ENCODE measurements at regions not wholly inside any gene's neighbourhood (a gene's known extent, or its start where the extent isn't known, plus 50 kb on each side); places are given as distances from the start of the nearest gene placed in this dataset.

DNA sequence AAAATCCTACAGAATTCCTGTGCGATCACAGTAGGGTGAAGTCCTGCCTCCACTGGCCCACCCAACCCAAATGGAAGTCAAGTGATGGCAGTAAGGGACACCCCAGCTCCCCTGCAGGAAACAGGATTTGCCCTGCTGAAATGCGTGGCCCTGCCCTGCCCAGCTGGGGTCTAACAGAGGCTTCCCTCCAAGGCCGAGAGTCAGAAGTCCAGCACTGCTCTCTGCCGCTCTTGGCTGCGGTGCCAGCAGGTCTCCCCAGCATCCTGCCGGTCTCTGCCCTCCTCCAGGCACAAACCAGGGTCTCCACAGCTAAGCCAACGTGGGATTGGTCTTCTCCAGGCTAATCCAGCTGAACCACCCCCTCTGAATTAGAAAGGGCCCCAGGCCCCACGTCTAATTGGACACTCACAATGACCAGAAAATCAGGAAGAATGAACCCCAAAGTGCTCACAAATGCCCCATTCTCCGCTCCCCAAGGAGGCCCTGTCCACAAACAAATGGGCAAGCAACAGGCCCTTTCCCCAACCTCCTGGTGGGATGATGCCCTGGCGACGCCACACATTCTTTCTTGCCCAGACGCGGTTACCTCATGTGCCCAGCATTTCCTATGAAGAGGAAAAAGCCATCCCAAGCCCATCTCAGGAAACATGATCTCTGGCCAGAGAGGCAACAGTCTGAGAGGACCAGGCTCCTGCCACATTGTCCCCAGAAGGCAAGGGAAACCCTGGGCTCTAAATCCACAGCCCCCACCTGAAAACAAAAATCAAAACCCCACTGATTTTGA, 117.2 kb downstream of the BANF2 start:
- DNase-seq (ENCODE audit: low spot score), result no peak

- no peak for DNase-seq (ENCODE audit: low spot score)
These were observed 111.8 kb downstream of the BANF2 start for GRCh38 chr20:17811628-17811965.

- no peak for DNase-seq (ENCODE audit: low spot score)
These were observed 111.3 kb downstream of the BANF2 start for GRCh38 chr20:17810847-17811627.

DNA sequence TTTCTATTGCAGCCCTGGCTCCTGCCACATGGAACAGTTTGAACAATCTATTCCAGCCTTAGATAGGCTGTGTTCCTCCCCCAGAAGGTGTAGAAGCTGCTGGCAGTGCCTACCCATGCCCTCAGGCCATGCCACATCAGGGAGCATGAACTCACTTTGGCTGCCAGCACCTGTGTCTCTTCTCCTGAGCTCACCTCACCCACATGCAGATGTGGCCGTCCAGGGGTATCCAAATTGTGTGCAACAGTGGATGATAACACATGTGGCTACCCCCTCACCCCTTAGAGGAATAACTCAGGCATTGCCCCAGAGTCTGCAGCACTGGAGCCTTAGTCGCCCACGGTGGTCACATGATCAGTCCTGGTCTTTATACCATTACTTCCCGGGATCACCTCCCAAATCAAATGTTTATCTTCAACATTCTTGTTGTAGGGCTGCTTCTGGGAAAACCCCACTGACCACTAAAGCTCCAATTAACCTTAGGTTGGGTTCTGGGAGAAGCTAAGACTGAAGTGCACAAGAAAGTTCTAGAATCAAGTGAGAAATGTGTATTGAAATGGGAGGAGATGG, 110.4 kb downstream of the BANF2 start:
- DNase-seq (ENCODE audit: low spot score), result peak; percentile 9

- no peak for DNase-seq (ENCODE audit: low spot score)
These were observed 109.7 kb downstream of the BANF2 start for GRCh38 chr20:17809362-17810061.

DNA sequence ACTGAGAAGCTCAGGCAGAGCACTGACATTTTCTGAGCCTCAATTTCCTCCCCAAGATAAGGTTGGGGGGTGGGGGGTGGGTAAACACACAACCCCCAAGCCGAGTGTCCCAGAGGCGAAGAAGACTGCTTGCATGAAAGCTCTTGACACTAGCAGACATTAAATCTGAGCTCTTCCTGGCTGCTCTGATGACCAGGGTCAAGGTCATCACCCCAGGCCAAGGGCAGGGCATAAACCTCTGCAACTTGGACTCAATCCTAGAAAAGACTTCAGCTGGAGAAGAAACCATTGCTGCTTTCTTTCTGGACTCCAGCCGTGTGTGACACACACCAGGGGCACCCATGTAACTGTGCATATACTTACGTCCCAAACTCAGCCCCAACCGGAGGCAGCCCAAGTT, 109.0 kb downstream of the BANF2 start:
- no peak for DNase-seq (ENCODE audit: low spot score)

GRCh38 chr20:17808357-17808756, 108.6 kb downstream of the BANF2 start:
- DNase-seq (ENCODE audit: low spot score), result no peak

DNA sequence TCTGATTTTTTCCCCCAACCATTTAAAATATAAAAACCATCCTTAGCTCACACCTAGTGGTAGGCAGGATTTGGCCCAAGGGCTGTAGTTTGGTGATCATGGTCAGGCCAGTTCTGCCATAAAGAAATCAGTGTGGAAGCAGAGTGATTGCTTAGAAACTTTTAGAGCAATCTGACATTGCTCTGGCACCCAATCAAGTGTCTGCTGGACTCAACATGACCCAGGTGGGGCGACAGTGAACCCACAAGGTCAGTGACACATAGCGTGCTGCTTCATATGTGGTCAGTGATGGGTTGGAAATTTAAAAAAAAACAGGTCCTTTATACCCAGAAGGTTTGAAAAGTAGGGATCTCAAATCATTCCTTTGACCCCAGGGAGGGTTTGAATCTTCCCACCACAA, 107.9 kb downstream of the BANF2 start:
- DNase-seq (ENCODE audit: low spot score), result no peak

GRCh38 chr20:17806739-17807441, 107.1 kb downstream of the BANF2 start:
- no peak for DNase-seq (ENCODE audit: low spot score)

DNA sequence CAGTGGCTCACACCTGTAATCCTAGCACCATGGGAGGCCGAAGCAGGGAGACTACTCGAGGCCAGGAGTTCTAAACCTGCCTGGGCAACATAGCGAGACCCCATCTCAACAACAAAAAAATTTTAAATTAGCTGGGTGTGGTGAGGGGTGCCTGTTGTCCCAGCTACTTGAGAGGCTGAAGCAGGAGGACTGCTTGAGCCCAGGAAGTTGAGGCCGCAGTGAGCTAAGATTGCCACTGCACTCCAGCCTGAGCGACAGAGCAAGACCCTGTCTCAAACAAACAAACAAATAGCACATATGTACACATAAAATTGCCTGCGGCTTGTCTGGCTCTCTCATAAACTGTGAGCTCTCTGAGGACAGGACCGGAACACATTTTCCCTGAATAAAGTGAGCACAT, 106.3 kb downstream of the BANF2 start:
- no peak for DNase-seq (ENCODE audit: low spot score)

DNA sequence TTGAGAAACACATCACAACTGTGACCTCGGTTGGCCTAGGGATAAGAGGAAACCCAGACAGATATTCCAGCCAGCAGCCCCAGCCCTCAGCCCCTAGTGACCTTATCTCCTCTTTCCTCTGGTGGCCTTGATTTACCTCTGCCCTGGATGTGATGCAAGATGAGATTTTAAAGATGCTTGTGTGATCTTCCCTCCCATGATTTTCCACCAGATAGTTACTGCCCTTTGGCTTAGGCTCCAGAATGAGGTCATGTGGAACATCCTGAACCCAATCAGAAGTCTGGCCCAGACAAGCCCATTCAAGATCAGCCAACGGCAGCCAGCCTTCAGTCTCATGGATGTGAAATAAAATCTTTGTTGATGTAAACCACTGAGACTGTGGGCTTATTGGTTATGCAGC, 104.0 kb downstream of the BANF2 start:
- no peak for DNase-seq (ENCODE audit: low spot score)

DNA sequence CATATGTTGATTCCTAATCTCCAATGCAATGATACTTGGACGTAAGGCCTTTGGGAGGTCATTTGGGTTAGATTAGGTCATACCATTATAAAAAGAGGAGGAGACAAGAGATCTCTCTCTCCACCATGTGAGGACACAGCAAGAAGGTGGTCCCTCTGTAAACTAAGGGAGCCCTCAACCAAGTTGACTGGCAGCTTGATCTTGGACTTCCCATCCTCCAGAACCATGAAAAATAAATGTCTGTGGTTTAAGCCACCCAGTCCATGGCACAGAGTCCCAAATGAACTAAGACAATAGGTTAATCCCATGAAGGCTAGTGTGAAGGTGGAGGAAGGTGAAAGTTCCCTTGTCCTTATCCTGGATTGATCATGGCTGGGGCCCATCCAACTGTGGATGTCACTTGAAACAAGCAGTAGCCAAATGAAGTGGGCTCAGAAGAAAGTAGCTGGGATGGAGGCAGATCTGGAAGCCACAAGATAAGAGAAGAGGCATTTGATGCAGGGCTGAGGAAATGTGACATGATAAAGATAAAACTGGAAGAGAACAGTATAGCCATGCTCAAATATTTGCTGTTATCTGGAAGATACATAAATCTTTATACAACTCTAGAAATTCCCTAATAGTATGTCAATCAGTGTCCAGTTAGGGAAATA, 99.9 kb downstream of the BANF2 start:
- DNase-seq (ENCODE audit: low spot score), result no peak

DNA sequence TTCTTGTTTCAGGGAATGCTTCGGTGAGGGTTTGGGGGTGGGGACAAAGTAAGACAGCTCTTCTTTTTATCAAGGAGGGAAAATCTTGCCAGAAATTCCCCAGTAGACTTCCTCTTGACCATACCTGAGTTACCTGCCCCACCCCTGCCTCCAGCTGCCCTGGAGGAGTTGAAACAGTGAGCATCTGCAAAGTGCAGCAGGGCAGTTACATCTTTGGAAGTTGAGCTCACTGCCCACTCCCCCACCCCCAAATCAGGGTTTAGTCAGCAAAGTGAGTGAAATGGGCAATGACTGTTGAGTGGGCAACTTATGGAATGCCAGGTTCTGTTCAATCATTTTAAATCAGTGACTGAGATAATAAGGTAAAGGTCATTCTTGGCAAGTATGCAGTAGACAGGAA, 98.8 kb downstream of the BANF2 start:
- peak; percentile 9 for DNase-seq (ENCODE audit: low spot score)

DNA sequence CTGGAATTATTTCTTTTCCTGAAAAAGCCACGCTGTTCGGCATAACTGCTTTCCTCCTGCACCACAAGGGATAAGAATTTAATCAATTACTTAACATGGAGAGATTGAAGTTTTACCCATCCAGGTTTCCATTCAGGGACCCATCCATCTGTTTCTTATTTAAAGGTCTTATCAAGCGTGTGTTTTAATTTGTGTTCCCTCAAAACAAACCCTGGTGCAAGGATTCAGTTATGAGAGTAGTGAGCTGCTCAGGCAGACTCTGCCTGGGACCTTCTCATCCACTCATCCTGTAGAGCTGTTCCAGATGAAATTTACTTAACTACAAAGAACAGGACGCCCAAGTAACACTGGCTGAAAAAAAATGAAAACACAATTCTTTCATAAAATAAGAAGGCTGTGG, 97.8 kb downstream of the BANF2 start:
- no peak for DNase-seq (ENCODE audit: low spot score)

- DNase-seq (ENCODE audit: low spot score), result no peak
These were observed 97.4 kb downstream of the BANF2 start for GRCh38 chr20:17797161-17797560.

GRCh38 chr20:17796091-17796563, 96.4 kb downstream of the BANF2 start:
- DNase-seq (ENCODE audit: low spot score), result no peak

- DNase-seq (ENCODE audit: low spot score), result no peak
These were observed 95.8 kb downstream of the BANF2 start for GRCh38 chr20:17795501-17796071.

DNA sequence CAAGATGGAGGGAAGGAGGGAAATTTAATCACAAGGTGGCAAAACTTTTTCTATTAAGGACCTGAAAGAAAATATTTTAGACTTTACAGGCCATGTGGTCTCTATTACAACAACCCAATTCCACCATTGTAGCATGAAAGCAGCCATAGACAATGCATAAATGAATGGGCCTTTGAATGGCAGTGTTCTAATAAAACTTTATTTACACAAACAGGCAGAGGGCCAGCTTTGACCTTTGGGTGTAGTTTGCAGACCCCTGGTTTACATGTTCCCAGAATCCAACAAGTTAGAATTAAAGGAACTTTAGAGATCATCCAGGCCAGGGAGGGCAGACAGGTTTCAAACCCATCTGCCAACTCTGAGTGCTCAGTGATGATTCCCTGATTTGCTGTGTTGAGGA, 95.2 kb downstream of the BANF2 start:
- DNase-seq (ENCODE audit: low spot score), result no peak

GRCh38 chr20:17794400-17794799, 94.6 kb downstream of the BANF2 start:
- no peak for DNase-seq (ENCODE audit: low spot score)

- no peak for DNase-seq (ENCODE audit: low spot score)
These were observed 94.2 kb downstream of the BANF2 start for GRCh38 chr20:17793986-17794385.

GRCh38 chr20:17790296-17790695, 90.5 kb downstream of the BANF2 start:
- DNase-seq (ENCODE audit: low spot score), result no peak
